GM12892 (cell line): ENCODE measurements at regions not wholly inside any gene's neighbourhood (a gene's known extent, or its start where the extent isn't known, plus 50 kb on each side); places are given as distances from the start of the nearest gene placed in this dataset.

Experiments used
- DNase-seq: peaks from one replicate; pipeline ENCODE4 v3.0.0; 2011; ENCODE audit not compliant: insufficient read length
- FAIRE-seq: peaks from 2 replicates; lab custom pipeline; 2011; peaks lifted over from hg19 to GRCh38; lab: Jason Lieb, UNC
- POLR2A ChIP-seq: IDR thresholded peaks from 2 replicates; pipeline ENCODE4 v1.6.1; 2011; ENCODE audit warnings: low read depth, low read length, control low read depth
- POLR2AphosphoS5 ChIP-seq: IDR thresholded peaks from 2 replicates; pipeline ENCODE4 v1.6.1; 2011; ENCODE audit warnings: low read depth, low read length, control low read depth
- TAF1 ChIP-seq: IDR thresholded peaks from 2 replicates; pipeline ENCODE4 v1.6.1; 2011; ENCODE audit warnings: low read depth, mild to moderate bottlenecking, control low read depth, low read length, borderline replicate concordance

DNA sequence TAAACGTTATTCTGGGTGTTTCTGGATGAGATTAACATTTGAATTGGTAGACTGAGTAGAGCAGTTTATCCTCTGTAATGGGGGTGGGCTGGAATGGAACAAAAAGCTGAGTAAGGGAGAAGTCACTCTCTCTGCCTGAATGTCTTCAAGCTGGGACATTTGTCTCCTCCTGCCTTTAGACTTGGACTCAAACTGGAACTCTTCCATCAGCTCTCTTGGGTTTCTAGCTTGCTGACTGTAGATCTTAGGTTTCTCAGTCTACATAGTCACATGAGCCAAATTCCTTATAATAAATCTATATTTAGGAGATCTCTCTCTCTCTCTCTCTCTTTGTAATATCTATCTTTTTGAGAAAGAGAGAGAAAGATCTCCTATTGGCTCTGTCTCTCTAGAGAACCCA, 553.3 kb upstream of the CDH11 start:
- FAIRE-seq (no peak), DNase-seq (no peak)
- no peak for TF ChIP-seq POLR2AphosphoS5

DNA sequence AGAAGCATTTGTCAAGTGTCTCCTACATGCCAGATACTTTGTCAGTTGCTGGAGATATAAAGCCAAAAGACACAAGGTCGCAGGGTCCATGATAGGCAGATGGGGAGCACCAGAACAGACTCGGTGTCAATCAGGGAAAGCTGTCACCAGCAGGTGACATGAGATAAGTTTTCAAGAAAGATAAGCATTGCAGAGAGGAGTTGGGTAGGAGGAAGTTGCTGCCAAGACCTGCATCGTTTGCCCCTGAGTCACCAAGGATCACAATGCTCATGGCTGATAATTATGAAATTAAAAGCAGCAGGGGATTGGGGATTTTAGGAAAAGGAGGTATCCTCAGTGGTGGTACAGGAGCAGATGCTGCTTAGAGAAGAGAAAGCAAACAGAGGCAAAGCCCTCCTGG, 551.1 kb upstream of the CDH11 start:
- FAIRE-seq: no peak
- no peak for DNase-seq
- TF ChIP-seq POLR2A (no peak), TAF1 (no peak), POLR2AphosphoS5 (no peak)

GRCh38 chr16:65671071-65671470, 549.2 kb upstream of the CDH11 start:
- TF ChIP-seq POLR2A (no peak), TAF1 (no peak), POLR2AphosphoS5 (no peak)
- no peak for FAIRE-seq
- DNase-seq: no peak

DNA sequence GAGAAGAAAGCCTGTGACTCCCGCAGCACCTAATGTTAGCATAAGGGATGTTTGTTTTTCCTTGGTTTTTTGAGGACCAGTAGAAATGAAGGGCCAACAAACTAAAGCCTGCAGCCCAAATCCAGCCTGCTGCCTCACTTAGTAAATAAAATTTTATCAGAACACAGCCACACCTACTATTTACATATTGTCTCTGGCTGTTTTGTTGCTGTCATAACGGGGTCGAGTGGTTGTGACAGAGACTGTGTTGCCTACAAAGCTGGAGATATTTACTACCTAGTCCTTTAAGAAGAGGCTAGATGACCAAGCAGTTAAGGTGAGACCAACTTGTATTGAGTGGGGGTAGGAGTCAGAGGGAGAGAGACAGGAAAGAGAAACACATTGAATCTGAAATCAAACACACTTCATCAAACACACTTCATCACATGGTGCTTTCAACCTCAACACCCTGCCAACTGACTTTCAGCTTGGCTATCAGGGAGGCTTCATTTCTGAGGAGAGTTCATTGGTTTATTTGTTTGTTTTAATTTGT, 546.3 kb upstream of the CDH11 start:
- FAIRE-seq (no peak), DNase-seq (no peak)
- TF ChIP-seq TAF1: no peak
- TF ChIP-seq POLR2AphosphoS5: no peak
- TF ChIP-seq POLR2A: no peak

DNA sequence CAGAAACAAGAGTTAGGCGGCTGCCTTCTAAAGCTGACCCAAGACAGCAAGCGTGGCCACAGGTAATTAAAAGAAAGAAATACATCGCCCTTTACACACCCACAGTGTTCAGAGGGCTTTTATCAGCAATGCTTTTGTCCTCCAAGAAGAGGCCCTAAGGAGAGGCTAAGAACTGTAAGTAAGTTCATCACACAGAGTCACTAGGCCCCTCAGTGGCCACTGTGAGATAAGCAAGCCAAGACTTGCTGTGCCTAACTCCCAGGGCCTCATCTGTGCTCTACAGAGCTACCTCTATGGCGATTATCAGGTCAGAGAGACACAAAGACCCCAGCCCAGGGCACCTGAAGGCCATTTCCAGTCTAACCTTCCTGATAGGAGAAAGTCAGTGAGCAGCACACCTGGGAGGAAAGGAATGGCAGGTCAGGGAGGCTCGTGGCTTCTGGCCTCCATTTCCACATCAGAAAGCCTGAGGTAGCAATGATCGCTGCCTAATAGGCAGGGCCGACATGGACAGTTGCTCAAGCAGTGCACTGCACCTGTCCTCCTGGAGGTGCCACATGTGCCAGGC, 545.2 kb upstream of the CDH11 start:
- no peak for TF ChIP-seq POLR2A
- FAIRE-seq (no peak), DNase-seq (no peak)

- FAIRE-seq (no peak), DNase-seq (no peak)
- TF ChIP-seq POLR2AphosphoS5: no peak
- TF ChIP-seq TAF1: no peak
- no peak for TF ChIP-seq POLR2A
Measured at GRCh38 chr16:65666132-65666941, 544.5 kb upstream of the CDH11 start.

- no peak for DNase-seq
- no peak for TF ChIP-seq POLR2AphosphoS5
- TF ChIP-seq POLR2A: no peak
- TF ChIP-seq TAF1: no peak
- FAIRE-seq: no peak
Measured at GRCh38 chr16:65665586-65665985, 543.7 kb upstream of the CDH11 start.

- TF ChIP-seq POLR2A (no peak), TAF1 (no peak), POLR2AphosphoS5 (no peak)
- DNase-seq (no peak), FAIRE-seq (no peak)
Measured at GRCh38 chr16:65663774-65664173, 541.9 kb upstream of the CDH11 start.

GRCh38 chr16:65662256-65662655, 540.4 kb upstream of the CDH11 start:
- no peak for DNase-seq
- no peak for FAIRE-seq
- TF ChIP-seq POLR2A (no peak), POLR2AphosphoS5 (no peak), TAF1 (no peak)

DNA sequence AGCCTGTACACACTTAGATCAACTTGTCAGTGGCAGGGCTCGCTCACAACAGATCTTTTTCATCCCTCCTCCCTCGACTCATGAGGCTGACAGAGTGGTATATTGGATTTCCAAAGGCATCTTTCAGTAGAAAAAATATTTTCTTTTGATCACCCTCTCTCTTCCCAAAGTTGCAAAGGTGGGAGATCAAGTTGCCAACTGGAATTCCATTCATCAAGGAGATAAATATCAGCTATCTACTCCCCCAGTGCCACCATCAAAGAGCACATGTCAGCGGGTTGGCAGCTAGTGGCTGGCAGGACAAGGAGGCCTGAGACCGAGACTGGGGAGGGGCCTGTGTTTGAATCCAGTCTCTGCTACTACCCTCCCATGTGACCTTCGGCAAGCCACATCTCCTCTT, 539.7 kb upstream of the CDH11 start:
- FAIRE-seq: no peak
- TF ChIP-seq POLR2AphosphoS5 (no peak), TAF1 (no peak), POLR2A (no peak)
- no peak for DNase-seq

DNA sequence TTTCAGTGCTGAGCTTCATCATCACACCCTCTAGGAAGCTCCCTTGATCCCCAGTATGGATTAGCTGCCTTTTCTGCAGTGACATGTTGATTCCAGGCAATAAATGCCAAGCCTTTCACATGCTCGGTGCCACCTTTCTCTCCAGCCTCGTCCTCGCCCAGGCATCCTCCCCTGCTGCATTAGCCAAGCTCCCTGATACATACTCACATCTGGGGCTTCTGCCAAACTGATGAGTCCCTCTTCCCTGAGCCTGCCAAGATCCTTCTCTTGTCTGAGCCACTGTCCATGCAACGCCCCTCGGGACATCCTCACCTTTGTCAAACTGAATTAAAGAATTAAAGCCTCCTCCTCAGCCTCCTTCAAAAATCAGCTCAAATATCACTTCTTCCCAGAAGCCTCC, 538.5 kb upstream of the CDH11 start:
- FAIRE-seq (no peak), DNase-seq (no peak)
- no peak for TF ChIP-seq TAF1
- TF ChIP-seq POLR2AphosphoS5: no peak
- TF ChIP-seq POLR2A: no peak

GRCh38 chr16:65659758-65660157, 537.9 kb upstream of the CDH11 start:
- no peak for TF ChIP-seq POLR2A
- FAIRE-seq (no peak), DNase-seq (no peak)
